ENCODE measurements at regions not wholly inside any gene's neighbourhood (a gene's known extent, or its start where the extent isn't known, plus 50 kb on each side); places are given as distances from the start of the nearest gene placed in this dataset.

- Histone ChIP-seq H2BK120ac (ENCODE audit: insufficient read depth, low read length, poor library complexity) (no peak overlapping the region), H3K9me3 (ENCODE audit: insufficient read depth, low read depth, low read length) (no peaks in the 10 kb centered on the region), H2BK5ac (ENCODE audit: low read depth, low read length, poor library complexity) (no peak overlapping the region), H2AK5ac (ENCODE audit: low read length) (no peak overlapping the region), H3K36me3 (ENCODE audit: control insufficient read depth in 1 of 2, insufficient read depth in 2 of 2, low read length in 2 of 2) (no peaks in the 10 kb centered on the region), H4K91ac (ENCODE audit: low read depth, low read length) (no peak overlapping the region), H3K79me1 (ENCODE audit: low read length) (no peaks in the 10 kb centered on the region), H3K14ac (ENCODE audit: low read length) (no peak overlapping the region), H3K27ac (ENCODE audit: low read depth, low read length) (no peak overlapping the region), H3K27me3 (ENCODE audit: insufficient read depth, low read length) (no peaks in the 10 kb centered on the region), H2BK12ac (ENCODE audit: low read length) (no peak overlapping the region), H4K8ac (ENCODE audit: low read depth, low read length) (no peak overlapping the region), H3K4me3 (ENCODE audit: low read depth, low read length) (no peak overlapping the region), H2AFZ (ENCODE audit: insufficient read depth, low read length, poor library complexity) (no peak overlapping the region), H3K4me2 (ENCODE audit: low read length) (no peak overlapping the region), H3K18ac (ENCODE audit: low read length) (no peak overlapping the region), H3K79me2 (ENCODE audit: control insufficient read depth, insufficient read depth, low read length, poor library complexity) (no peaks in the 10 kb centered on the region), H3K9ac (ENCODE audit: low read length) (no peak overlapping the region), H3K23ac (ENCODE audit: low read length) (no peak overlapping the region), H4K12ac (ENCODE audit: low read depth, low read length) (no peak overlapping the region), H3K4me1 (ENCODE audit: control insufficient read depth in 1 of 2, insufficient read depth in 2 of 2, low read length in 2 of 2) (no peaks in the 10 kb centered on the region), H3K4ac (ENCODE audit: low read depth, low read length) (no peak overlapping the region)
- DNase-seq: no peak
- no CpG with 5 or more reads among the region's 4 CpGs for WGBS (ENCODE audit: extremely low coverage, insufficient coverage, insufficient read length)
These were observed 453.0 kb downstream of the CENPC start for GRCh38 chr4:67092351-67092750.

GRCh38 chr4:67091673-67092072 lies 453.6 kb downstream of the CENPC start:
- Histone ChIP-seq H3K79me1 (ENCODE audit: low read length) (no peaks in the 10 kb centered on the region), H3K4me3 (ENCODE audit: low read depth, low read length) (no peak overlapping the region), H3K27me3 (ENCODE audit: insufficient read depth, low read length) (no peaks in the 10 kb centered on the region), H3K79me2 (ENCODE audit: control insufficient read depth, insufficient read depth, low read length, poor library complexity) (no peaks in the 10 kb centered on the region), H3K4ac (ENCODE audit: low read depth, low read length) (no peak overlapping the region), H3K9ac (ENCODE audit: low read length) (no peak overlapping the region), H2AFZ (ENCODE audit: insufficient read depth, low read length, poor library complexity) (no peak overlapping the region), H3K23ac (ENCODE audit: low read length) (no peak overlapping the region), H2AK5ac (ENCODE audit: low read length) (no peak overlapping the region), H3K27ac (ENCODE audit: low read depth, low read length) (no peak overlapping the region), H4K91ac (ENCODE audit: low read depth, low read length) (no peak overlapping the region), H2BK120ac (ENCODE audit: insufficient read depth, low read length, poor library complexity) (no peak overlapping the region), H3K14ac (ENCODE audit: low read length) (no peak overlapping the region), H3K9me3 (ENCODE audit: insufficient read depth, low read depth, low read length) (no peaks in the 10 kb centered on the region), H3K4me1 (ENCODE audit: control insufficient read depth in 1 of 2, insufficient read depth in 2 of 2, low read length in 2 of 2) (no peaks in the 10 kb centered on the region), H3K4me2 (ENCODE audit: low read length) (no peak overlapping the region), H3K18ac (ENCODE audit: low read length) (no peak overlapping the region), H2BK12ac (ENCODE audit: low read length) (no peak overlapping the region), H2BK5ac (ENCODE audit: low read depth, low read length, poor library complexity) (no peak overlapping the region), H4K12ac (ENCODE audit: low read depth, low read length) (no peak overlapping the region), H3K36me3 (ENCODE audit: control insufficient read depth in 1 of 2, insufficient read depth in 2 of 2, low read length in 2 of 2) (no peaks in the 10 kb centered on the region), H4K8ac (ENCODE audit: low read depth, low read length) (no peak overlapping the region)
- DNase-seq: no peak

GRCh38 chr4:67087897-67088296 lies 457.4 kb downstream of the CENPC start:
- Histone ChIP-seq H3K36me3 (ENCODE audit: control insufficient read depth in 1 of 2, insufficient read depth in 2 of 2, low read length in 2 of 2) (no peaks in the 10 kb centered on the region), H3K18ac (ENCODE audit: low read length) (no peak overlapping the region), H3K79me2 (ENCODE audit: control insufficient read depth, insufficient read depth, low read length, poor library complexity) (no peaks in the 10 kb centered on the region), H2BK5ac (ENCODE audit: low read depth, low read length, poor library complexity) (no peak overlapping the region), H2AK5ac (ENCODE audit: low read length) (no peak overlapping the region), H3K27me3 (ENCODE audit: insufficient read depth, low read length) (no peaks in the 10 kb centered on the region), H2BK120ac (ENCODE audit: insufficient read depth, low read length, poor library complexity) (no peak overlapping the region), H3K4me1 (ENCODE audit: control insufficient read depth in 1 of 2, insufficient read depth in 2 of 2, low read length in 2 of 2) (no peaks in the 10 kb centered on the region), H2AFZ (ENCODE audit: insufficient read depth, low read length, poor library complexity) (no peak overlapping the region), H2BK12ac (ENCODE audit: low read length) (no peak overlapping the region), H3K9ac (ENCODE audit: low read length) (no peak overlapping the region), H4K12ac (ENCODE audit: low read depth, low read length) (no peak overlapping the region), H4K91ac (ENCODE audit: low read depth, low read length) (no peak overlapping the region), H3K14ac (ENCODE audit: low read length) (no peak overlapping the region), H3K4me3 (ENCODE audit: low read depth, low read length) (no peak overlapping the region), H3K4ac (ENCODE audit: low read depth, low read length) (no peak overlapping the region), H3K79me1 (ENCODE audit: low read length) (no peaks in the 10 kb centered on the region), H3K23ac (ENCODE audit: low read length) (no peak overlapping the region), H3K9me3 (ENCODE audit: insufficient read depth, low read depth, low read length) (no peaks in the 10 kb centered on the region), H3K27ac (ENCODE audit: low read depth, low read length) (no peak overlapping the region), H4K8ac (ENCODE audit: low read depth, low read length) (no peak overlapping the region), H3K4me2 (ENCODE audit: low read length) (no peak overlapping the region)
- WGBS (ENCODE audit: extremely low coverage, insufficient coverage, insufficient read length): no CpG with 5 or more reads among the region's 2 CpGs
- DNase-seq: peak; percentile 26 to 73

GRCh38 chr4:67084783-67085182 lies 460.5 kb downstream of the CENPC start:
- H4K12ac ChIP-seq (ENCODE audit: low read depth, low read length): no peak overlapping the region
- H2AFZ ChIP-seq (ENCODE audit: insufficient read depth, low read length, poor library complexity): no peak overlapping the region
- no peak overlapping the region for H3K4me3 ChIP-seq (ENCODE audit: low read depth, low read length)
- H3K4me1 ChIP-seq (ENCODE audit: control insufficient read depth in 1 of 2, insufficient read depth in 2 of 2, low read length in 2 of 2): no peaks in the 10 kb centered on the region
- H3K79me1 ChIP-seq (ENCODE audit: low read length): no peaks in the 10 kb centered on the region
- no peaks in the 10 kb centered on the region for H3K79me2 ChIP-seq (ENCODE audit: control insufficient read depth, insufficient read depth, low read length, poor library complexity)
- no peaks in the 10 kb centered on the region for H3K36me3 ChIP-seq (ENCODE audit: control insufficient read depth in 1 of 2, insufficient read depth in 2 of 2, low read length in 2 of 2)
- no peak overlapping the region for H4K8ac ChIP-seq (ENCODE audit: low read depth, low read length)
- no peak overlapping the region for H3K27ac ChIP-seq (ENCODE audit: low read depth, low read length)
- H3K27me3 ChIP-seq (ENCODE audit: insufficient read depth, low read length): no peaks in the 10 kb centered on the region
- H3K18ac ChIP-seq (ENCODE audit: low read length): no peak overlapping the region
- H3K23ac ChIP-seq (ENCODE audit: low read length): no peak overlapping the region
- H3K9ac ChIP-seq (ENCODE audit: low read length): no peak overlapping the region
- WGBS (ENCODE audit: extremely low coverage, insufficient coverage, insufficient read length): no CpG with 5 or more reads among the region's 2 CpGs
- no peaks in the 10 kb centered on the region for H3K9me3 ChIP-seq (ENCODE audit: insufficient read depth, low read depth, low read length)
- H2BK12ac ChIP-seq (ENCODE audit: low read length): no peak overlapping the region
- no peak for DNase-seq
- H4K91ac ChIP-seq (ENCODE audit: low read depth, low read length): no peak overlapping the region
- no peak overlapping the region for H2BK5ac ChIP-seq (ENCODE audit: low read depth, low read length, poor library complexity)
- no peak overlapping the region for H2AK5ac ChIP-seq (ENCODE audit: low read length)
- H2BK120ac ChIP-seq (ENCODE audit: insufficient read depth, low read length, poor library complexity): no peak overlapping the region
- no peak overlapping the region for H3K4me2 ChIP-seq (ENCODE audit: low read length)
- no peak overlapping the region for H3K4ac ChIP-seq (ENCODE audit: low read depth, low read length)
- no peak overlapping the region for H3K14ac ChIP-seq (ENCODE audit: low read length)
